ENCODE measurements at regions not wholly inside any gene's neighbourhood (a gene's known extent, or its start where the extent isn't known, plus 50 kb on each side); places are given as distances from the start of the nearest gene placed in this dataset.

DNA sequence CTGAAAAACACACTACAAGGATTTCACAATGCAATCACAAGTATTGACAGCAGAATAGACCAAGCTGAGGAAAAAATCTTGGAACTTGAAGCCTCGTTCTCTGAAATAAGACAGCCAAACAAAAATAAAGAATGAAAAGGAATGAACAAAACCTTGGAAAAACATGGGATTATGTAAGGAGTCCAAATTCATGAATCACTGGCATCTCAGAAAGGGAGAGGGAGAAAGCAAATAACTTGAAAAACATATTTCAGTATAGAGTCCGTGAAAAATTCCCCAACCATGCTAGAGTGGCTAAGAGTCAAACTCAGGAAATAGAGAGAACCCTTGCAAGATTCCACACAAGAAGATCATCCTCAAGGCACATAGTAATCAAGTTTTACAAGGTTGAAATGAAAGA lies 178.5 kb upstream of the CTSO start:
- no peak for DNase-seq (ENCODE audit: low spot score)
- no peak overlapping the region for H3K4me2 ChIP-seq
- peaks cover 1% of the 10 kb centered on the region for H3F3A ChIP-seq (ENCODE audit: low read depth)
- H3K27me3 ChIP-seq: no peaks in the 10 kb centered on the region
- Mint-ChIP-seq H3K4me1 (peaks cover 6% of the 10 kb centered on the region), H3K4me3 (no peak overlapping the region), H3K36me3 (no peaks in the 10 kb centered on the region), H3K27me3 (ENCODE audit: insufficient read depth, low read depth) (peaks cover 5% of the 10 kb centered on the region), H3K9me3 (peaks cover 12% of the 10 kb centered on the region), H3K27ac (no peak overlapping the region)
- no peak overlapping the region for H3K4me3 ChIP-seq
- no peak overlapping the region for H3K9ac ChIP-seq
- no peaks in the 10 kb centered on the region for H4K20me1 ChIP-seq (ENCODE audit: low read depth)
- no peaks in the 10 kb centered on the region for H3K36me3 ChIP-seq
- no peak overlapping the region for H3K27ac ChIP-seq
- no peaks in the 10 kb centered on the region for H3K9me3 ChIP-seq (ENCODE audit: low read depth)
- no peaks in the 10 kb centered on the region for H3K79me2 ChIP-seq (ENCODE audit: low read depth)
- no peak overlapping the region for H2AFZ ChIP-seq (replicated peaks)
- TF ChIP-seq EZH2phosphoT487 (IDR thresholded peaks at IDR 0.05): no peak
- TF ChIP-seq, protein P1, sequence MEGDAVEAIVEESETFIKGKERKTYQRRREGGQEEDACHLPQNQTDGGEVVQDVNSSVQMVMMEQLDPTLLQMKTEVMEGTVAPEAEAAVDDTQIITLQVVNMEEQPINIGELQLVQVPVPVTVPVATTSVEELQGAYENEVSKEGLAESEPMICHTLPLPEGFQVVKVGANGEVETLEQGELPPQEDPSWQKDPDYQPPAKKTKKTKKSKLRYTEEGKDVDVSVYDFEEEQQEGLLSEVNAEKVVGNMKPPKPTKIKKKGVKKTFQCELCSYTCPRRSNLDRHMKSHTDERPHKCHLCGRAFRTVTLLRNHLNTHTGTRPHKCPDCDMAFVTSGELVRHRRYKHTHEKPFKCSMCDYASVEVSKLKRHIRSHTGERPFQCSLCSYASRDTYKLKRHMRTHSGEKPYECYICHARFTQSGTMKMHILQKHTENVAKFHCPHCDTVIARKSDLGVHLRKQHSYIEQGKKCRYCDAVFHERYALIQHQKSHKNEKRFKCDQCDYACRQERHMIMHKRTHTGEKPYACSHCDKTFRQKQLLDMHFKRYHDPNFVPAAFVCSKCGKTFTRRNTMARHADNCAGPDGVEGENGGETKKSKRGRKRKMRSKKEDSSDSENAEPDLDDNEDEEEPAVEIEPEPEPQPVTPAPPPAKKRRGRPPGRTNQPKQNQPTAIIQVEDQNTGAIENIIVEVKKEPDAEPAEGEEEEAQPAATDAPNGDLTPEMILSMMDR (IDR thresholded peaks at IDR 0.05): no peak
- no peak for TF ChIP-seq EZH2 (IDR thresholded peaks at IDR 0.05)
- H3K4me1 ChIP-seq: no peaks in the 10 kb centered on the region

DNA sequence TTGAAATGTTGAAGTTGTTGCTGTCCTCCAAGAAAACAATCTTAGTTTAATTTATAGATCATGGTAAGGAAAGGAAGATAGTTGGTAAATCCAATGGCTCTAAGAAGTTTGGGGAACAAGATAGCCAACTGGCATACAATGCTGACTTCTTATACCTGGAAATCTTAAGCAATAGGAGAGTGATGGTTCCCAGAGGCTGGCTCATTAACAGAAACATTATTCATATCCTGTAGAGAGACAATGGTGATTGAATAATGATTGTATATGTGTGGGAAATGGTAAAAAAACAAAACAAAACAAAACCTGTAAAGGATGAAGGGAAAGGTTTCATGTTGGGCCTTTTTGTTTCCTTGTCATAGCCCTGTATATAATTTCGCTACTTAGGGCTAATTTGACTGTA lies 174.9 kb upstream of the CTSO start:
- H3K4me2 ChIP-seq: no peak overlapping the region
- peaks cover 4% of the 10 kb centered on the region for H3K36me3 Mint-ChIP-seq
- no peaks in the 10 kb centered on the region for H4K20me1 ChIP-seq (ENCODE audit: low read depth)
- no peaks in the 10 kb centered on the region for H3K27me3 Mint-ChIP-seq (ENCODE audit: insufficient read depth, low read depth)
- no peak overlapping the region for H3K27ac ChIP-seq
- H3K27me3 ChIP-seq: no peaks in the 10 kb centered on the region
- H3K79me2 ChIP-seq (ENCODE audit: low read depth): no peaks in the 10 kb centered on the region
- H3K4me3 ChIP-seq: no peak overlapping the region
- no peaks in the 10 kb centered on the region for H3K36me3 ChIP-seq
- H3K4me1 ChIP-seq: no peaks in the 10 kb centered on the region
- H3K9ac ChIP-seq: no peak overlapping the region
- no peak overlapping the region for H3K4me3 Mint-ChIP-seq
- H3K27ac Mint-ChIP-seq: no peak overlapping the region
- no peak for DNase-seq (ENCODE audit: low spot score)
- H2AFZ ChIP-seq (replicated peaks): no peak overlapping the region
- no peaks in the 10 kb centered on the region for H3K4me1 Mint-ChIP-seq
- peaks cover 9% of the 10 kb centered on the region for H3K9me3 ChIP-seq (ENCODE audit: low read depth)
- H3F3A ChIP-seq (ENCODE audit: low read depth): no peaks in the 10 kb centered on the region
- peaks cover 20% of the 10 kb centered on the region for H3K9me3 Mint-ChIP-seq
- TF ChIP-seq EZH2 (IDR thresholded peaks at IDR 0.05) (no peak), EZH2phosphoT487 (IDR thresholded peaks at IDR 0.05) (no peak)
- TF ChIP-seq, protein P1 (IDR thresholded peaks at IDR 0.05): no peak

DNA sequence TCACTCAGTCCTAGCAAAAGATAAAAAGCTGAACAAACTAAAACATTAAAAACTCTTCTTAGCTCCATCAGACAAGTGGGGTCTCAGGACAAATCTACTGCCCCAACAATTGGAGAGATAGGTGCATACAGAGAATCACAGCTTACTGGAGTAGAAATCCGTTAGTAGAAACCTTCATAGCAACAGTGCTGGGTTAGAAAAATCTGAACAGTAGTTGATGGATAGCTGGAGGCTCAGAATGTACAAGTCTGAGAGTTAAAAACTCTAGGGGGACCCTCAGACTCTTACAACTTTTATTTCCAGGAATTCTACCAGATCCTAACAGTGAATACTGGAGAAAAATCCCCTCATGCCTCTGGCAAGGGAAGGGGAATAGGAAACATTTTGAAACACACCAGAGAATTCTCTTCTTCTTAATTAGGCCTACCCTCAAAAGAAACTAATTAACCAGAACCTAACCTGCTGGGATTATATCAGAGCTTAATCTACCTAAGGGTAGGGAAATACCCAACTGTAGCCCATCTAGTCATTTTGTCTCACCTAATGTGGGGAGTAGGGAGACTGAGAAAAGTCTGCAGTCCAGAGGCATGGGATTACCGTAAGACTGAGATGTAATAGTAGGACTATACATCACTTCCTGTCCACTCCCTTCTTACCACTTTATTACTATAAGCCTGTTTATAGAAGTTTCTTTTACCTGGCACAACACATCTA lies 165.0 kb upstream of the CTSO start:
- TF ChIP-seq, protein P1 (IDR thresholded peaks at IDR 0.05): no peak
- no peak for TF ChIP-seq EZH2 (IDR thresholded peaks at IDR 0.05)
- TF ChIP-seq EZH2phosphoT487 (IDR thresholded peaks at IDR 0.05): no peak
- Histone ChIP-seq H4K20me1 (ENCODE audit: low read depth) (no peaks in the 10 kb centered on the region), H2AFZ (replicated peaks) (peak overlapping the region; percentile 38), H3K4me3 (no peak overlapping the region), H3K4me1 (no peaks in the 10 kb centered on the region), H3F3A (ENCODE audit: low read depth) (no peaks in the 10 kb centered on the region), H3K36me3 (no peaks in the 10 kb centered on the region), H3K27ac (no peak overlapping the region), H3K9ac (no peak overlapping the region), H3K27me3 (no peaks in the 10 kb centered on the region), H3K4me2 (no peak overlapping the region), H3K79me2 (ENCODE audit: low read depth) (no peaks in the 10 kb centered on the region), H3K9me3 (ENCODE audit: low read depth) (no peaks in the 10 kb centered on the region)
- Mint-ChIP-seq H3K4me1 (no peaks in the 10 kb centered on the region), H3K36me3 (no peaks in the 10 kb centered on the region), H3K27ac (no peak overlapping the region), H3K9me3 (peaks cover 1% of the 10 kb centered on the region), H3K27me3 (ENCODE audit: insufficient read depth, low read depth) (peaks cover 2% of the 10 kb centered on the region), H3K4me3 (no peak overlapping the region)
- no peak for DNase-seq (ENCODE audit: low spot score)

All from neural progenitor cell (in vitro differentiated cells).